Endothelial cell (in vitro differentiated cells): ENCODE measurements at regions not wholly inside any gene's neighbourhood (a gene's known extent, or its start where the extent isn't known, plus 50 kb on each side); places are given as distances from the start of the nearest gene placed in this dataset.

Experiments used
- DNase-seq: peaks from one replicate; pipeline ENCODE4 v3.0.0; 2021; ENCODE audit warnings: low spot score
- H3K27ac Mint-ChIP-seq: one replicate; pipeline ENCODE4 v1.8.0; 2021; ENCODE audit warnings: mixed read lengths, inconsistent platforms; ENCODE audit not compliant: unreplicated experiment
- H3K27me3 Mint-ChIP-seq: one replicate; pipeline ENCODE4 v1.8.0; 2021; ENCODE audit warnings: mild to moderate bottlenecking, moderate library complexity, mixed read lengths, inconsistent platforms; ENCODE audit not compliant: unreplicated experiment
- H3K36me3 Mint-ChIP-seq: one replicate; pipeline ENCODE4 v1.8.0; 2021; ENCODE audit warnings: mild to moderate bottlenecking, low read depth, mixed read lengths, inconsistent platforms; ENCODE audit not compliant: unreplicated experiment
- H3K4me1 Mint-ChIP-seq: one replicate; pipeline ENCODE4 v1.8.0; 2021; ENCODE audit warnings: mild to moderate bottlenecking, mixed read lengths, inconsistent platforms; ENCODE audit not compliant: unreplicated experiment
- H3K4me3 Mint-ChIP-seq: one replicate; pipeline ENCODE4 v1.8.0; 2021; ENCODE audit warnings: mild to moderate bottlenecking, mixed read lengths, inconsistent platforms; ENCODE audit not compliant: unreplicated experiment
- H3K9me3 Mint-ChIP-seq: one replicate; pipeline ENCODE4 v1.8.0; 2021; ENCODE audit warnings: mixed read lengths, inconsistent platforms; ENCODE audit not compliant: unreplicated experiment
- TF ChIP-seq, protein P1 (sequence below): fragments of 200-600 bp; sonication (generic); IDR thresholded peaks from one replicate; pipeline ENCODE4 v1.5.0; 2021; ENCODE audit warnings: antibody characterized with exemption; ENCODE audit not compliant: unreplicated experiment

DNA sequence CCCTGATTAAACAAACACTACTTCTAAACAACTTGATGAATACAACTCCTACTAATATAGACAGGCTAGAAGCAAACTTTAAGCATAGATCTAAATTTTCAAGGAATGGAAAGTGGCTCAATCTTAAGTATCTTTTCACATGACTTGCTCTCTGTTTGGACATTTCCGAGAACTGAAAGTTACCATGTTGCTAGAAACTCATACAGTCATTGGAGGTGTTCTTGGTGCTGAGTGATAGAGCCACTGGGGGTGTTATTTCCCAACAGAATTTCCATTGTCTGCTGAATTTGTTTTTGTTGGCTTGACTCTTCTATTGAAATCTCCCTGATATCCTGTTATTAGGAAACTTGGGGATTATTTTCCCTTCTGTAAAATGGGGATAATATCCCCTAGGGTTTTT is 264.5 kb upstream of the RASGRP1 start:
- no peak for DNase-seq
- Mint-ChIP-seq H3K27ac (no peak overlapping the region), H3K27me3 (peaks cover 2% of the 10 kb centered on the region), H3K4me3 (no peak overlapping the region), H3K36me3 (no peaks in the 10 kb centered on the region), H3K9me3 (no peaks in the 10 kb centered on the region), H3K4me1 (no peaks in the 10 kb centered on the region)
- TF ChIP-seq, protein P1, sequence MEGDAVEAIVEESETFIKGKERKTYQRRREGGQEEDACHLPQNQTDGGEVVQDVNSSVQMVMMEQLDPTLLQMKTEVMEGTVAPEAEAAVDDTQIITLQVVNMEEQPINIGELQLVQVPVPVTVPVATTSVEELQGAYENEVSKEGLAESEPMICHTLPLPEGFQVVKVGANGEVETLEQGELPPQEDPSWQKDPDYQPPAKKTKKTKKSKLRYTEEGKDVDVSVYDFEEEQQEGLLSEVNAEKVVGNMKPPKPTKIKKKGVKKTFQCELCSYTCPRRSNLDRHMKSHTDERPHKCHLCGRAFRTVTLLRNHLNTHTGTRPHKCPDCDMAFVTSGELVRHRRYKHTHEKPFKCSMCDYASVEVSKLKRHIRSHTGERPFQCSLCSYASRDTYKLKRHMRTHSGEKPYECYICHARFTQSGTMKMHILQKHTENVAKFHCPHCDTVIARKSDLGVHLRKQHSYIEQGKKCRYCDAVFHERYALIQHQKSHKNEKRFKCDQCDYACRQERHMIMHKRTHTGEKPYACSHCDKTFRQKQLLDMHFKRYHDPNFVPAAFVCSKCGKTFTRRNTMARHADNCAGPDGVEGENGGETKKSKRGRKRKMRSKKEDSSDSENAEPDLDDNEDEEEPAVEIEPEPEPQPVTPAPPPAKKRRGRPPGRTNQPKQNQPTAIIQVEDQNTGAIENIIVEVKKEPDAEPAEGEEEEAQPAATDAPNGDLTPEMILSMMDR, result no peak

DNA sequence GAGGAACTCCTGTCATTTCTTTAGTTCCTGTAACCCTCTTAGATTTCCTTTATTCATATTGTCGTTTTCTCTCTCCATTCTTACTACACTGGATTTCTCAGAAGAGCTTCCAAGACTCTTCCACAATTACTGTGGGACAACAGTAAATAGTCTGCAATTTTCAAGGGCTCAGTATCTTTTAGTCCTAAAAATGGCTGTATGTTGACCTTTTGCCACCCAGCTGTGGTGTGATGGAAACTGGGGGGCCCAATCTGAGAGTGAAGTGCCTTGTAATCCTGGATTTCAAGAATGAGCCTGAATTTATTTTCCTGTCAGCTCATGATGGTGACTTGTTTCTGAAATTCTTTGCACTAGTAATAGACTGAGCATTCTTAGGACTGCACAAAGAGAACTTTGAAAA is 277.6 kb upstream of the RASGRP1 start:
- DNase-seq, result no peak
- no peaks in the 10 kb centered on the region for H3K36me3 Mint-ChIP-seq
- H3K27ac Mint-ChIP-seq, result no peak overlapping the region
- TF ChIP-seq, protein P1, result no peak
- no peaks in the 10 kb centered on the region for H3K27me3 Mint-ChIP-seq
- H3K4me3 Mint-ChIP-seq, result no peak overlapping the region
- no peaks in the 10 kb centered on the region for H3K4me1 Mint-ChIP-seq
- H3K9me3 Mint-ChIP-seq, result no peaks in the 10 kb centered on the region

DNA sequence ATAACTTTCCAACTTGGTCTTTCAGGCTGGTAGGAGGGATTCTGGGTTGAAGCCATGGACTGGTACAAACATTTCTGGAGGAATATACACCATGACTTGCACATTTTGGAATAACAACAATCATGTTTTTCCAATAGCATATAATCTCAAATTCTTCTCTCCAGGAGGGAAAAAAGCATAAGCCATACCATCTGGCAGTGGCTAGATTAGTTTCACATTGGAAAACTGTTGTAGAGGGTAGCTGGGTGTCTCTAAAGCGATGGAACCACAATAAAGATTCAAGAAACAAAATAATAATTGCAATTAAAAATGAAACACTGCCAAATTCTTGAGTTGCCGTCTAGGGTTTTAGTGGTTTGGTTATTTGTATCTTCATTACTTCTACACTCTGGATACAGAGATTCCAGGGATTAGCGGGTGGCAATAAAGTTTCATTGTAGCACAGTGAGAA is 278.5 kb upstream of the RASGRP1 start:
- Mint-ChIP-seq H3K4me1 (no peaks in the 10 kb centered on the region), H3K4me3 (no peak overlapping the region), H3K27ac (no peak overlapping the region), H3K27me3 (no peaks in the 10 kb centered on the region), H3K36me3 (no peaks in the 10 kb centered on the region), H3K9me3 (no peaks in the 10 kb centered on the region)
- TF ChIP-seq, protein P1, result no peak
- DNase-seq, result no peak

DNA sequence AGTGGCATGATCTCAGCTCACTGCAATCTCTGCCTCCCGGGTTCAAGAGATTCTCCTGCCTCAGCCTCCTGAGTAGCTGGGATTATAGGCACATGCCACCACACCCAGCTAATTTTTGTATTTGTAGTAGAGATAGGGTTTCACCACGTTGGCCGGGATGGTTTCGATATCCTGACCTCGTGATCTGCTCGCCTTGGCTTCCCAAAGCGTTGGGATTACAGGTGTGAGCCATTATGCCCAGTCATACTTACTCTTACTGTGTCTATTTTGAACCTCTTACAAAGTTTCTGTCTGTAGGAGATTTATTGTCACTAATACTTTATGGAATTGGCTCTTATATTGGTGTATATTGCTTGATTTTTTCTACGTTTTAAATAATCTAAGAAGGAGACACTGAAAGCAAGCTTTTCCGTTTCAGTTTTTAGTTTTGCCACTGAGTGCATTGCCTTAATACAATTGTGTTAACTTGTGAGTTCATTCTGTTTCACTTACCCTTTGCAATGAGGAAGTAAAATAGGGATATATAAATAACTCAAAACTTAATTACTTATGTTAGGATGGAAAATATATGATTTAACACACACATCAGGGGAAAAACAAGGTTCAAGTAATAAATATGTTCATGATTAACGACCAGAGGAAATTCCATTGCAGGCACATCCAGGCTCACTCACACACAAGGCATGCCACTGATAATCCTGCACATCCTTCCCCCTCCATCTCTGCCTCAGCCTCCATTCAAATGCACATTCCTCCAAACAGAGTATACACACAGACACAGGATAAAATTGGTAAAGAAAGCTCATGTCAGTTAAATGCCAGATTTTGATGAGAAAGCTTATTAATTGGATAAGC is 279.3 kb upstream of the RASGRP1 start:
- TF ChIP-seq, protein P1, result no peak
- no peak for DNase-seq
- no peaks in the 10 kb centered on the region for H3K36me3 Mint-ChIP-seq

DNA sequence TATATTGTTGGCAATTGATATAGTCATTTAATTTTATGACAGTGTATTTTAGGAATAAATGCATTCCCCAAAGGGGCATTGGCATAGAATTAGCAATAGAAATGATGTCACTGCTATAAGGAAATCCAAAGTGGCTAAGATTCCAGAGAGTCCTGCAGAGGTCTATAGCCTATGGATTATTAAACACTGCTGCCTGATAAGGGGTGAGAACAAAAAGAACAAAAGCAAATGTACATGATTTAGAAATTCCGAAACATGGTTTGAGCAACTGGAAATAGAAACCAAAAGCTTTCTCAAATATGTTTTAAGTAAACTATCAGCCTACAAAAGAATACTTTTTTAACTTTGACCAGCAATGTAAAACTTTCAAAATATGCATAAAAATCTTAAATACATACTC is 280.1 kb upstream of the RASGRP1 start:
- no peak overlapping the region for H3K27ac Mint-ChIP-seq
- H3K4me1 Mint-ChIP-seq, result no peaks in the 10 kb centered on the region
- H3K9me3 Mint-ChIP-seq, result no peaks in the 10 kb centered on the region
- no peaks in the 10 kb centered on the region for H3K27me3 Mint-ChIP-seq
- TF ChIP-seq, protein P1, result no peak
- no peak for DNase-seq
- H3K4me3 Mint-ChIP-seq, result no peak overlapping the region
- no peaks in the 10 kb centered on the region for H3K36me3 Mint-ChIP-seq

More for the DNA sequence above, 279.3 kb upstream of the RASGRP1 start:
- Mint-ChIP-seq H3K4me1 (no peaks in the 10 kb centered on the region), H3K27ac (no peak overlapping the region), H3K9me3 (no peaks in the 10 kb centered on the region), H3K27me3 (no peaks in the 10 kb centered on the region), H3K4me3 (no peak overlapping the region)
